Esophagus squamous epithelium (tissue), 5 donors: ENCODE measurements at regions not wholly inside any gene's neighbourhood (a gene's known extent, or its start where the extent isn't known, plus 50 kb on each side); places are given as distances from the start of the nearest gene placed in this dataset.

Experiments used
- DNase-seq: peaks from one replicate; lab custom pipeline; 2025; lab: John Stamatoyannopoulos, UW
- H3K27ac ChIP-seq, 4 donors: fragments of 200-600 bp; sonication (generic); one replicate each; pipeline ENCODE4 v1.5.1; 2016 to 2019; ENCODE audit warnings: mild to moderate bottlenecking in 1 of 4
- H3K27me3 ChIP-seq, 4 donors: fragments of 200-600 bp; sonication (generic); 1 replicate in 3 of 4; 2 replicates in 1 of 4; pipeline versions ENCODE4 v1.5.1 to v1.6.0; 2017 to 2021; ENCODE audit warnings: antibody characterized with exemption in 1 of 4
- H3K36me3 ChIP-seq, 3 donors: fragments of 200-600 bp; sonication (generic); one replicate each; pipeline ENCODE4 v1.5.1; 2016 to 2019
- H3K4me1 ChIP-seq, 3 donors: fragments of 200-600 bp; sonication (generic); one replicate each; pipeline ENCODE4 v1.5.1; 2017 to 2019
- H3K4me3 ChIP-seq, 4 donors: fragments of 200-600 bp; sonication (generic); 1 replicate in 3 of 4; 2 replicates in 1 of 4; pipeline ENCODE4 v1.5.1; 2016 to 2019; ENCODE audit warnings: mild to moderate bottlenecking in 2 of 4, moderate library complexity in 1 of 4
- H3K9me3 ChIP-seq, 3 donors: fragments of 200-600 bp; sonication (generic); one replicate each; pipeline ENCODE4 v1.5.1; 2016 to 2019
- POLR2A ChIP-seq, 4 donors: fragments of 450-650 bp; IDR thresholded peaks; one replicate each; pipeline ENCODE4 v1.6.1; 2017; ENCODE audit warnings: antibody characterized with exemption in 4 of 4, mild to moderate bottlenecking in 4 of 4, moderate library complexity in 3 of 4
- WGBS, 2 donors: methylation state at CpG; one replicate each; pipeline ENCODE4 v1.1.5; 2018; 5-methylcytosine and 5-hydroxymethylcytosine counted together
- intact Hi-C: fragments of 100-400 bp; cut with DNase I; formaldehyde crosslinking; loops from one replicate; pipeline ENCODE4 v1.15.0; 2022
- TF ChIP-seq, protein P1 (sequence below), 6 experiments: fragments of 450-650 bp in 4 of 6; fragments of 200-600 bp in 2 of 6; sonication (generic) in 2 of 6; IDR thresholded peaks; one replicate each; pipeline ENCODE4 v1.5.1; 2016 to 2019; ENCODE audit warnings: antibody characterized with exemption in 6 of 6, mild to moderate bottlenecking in 4 of 6, moderate library complexity in 4 of 6
- donor health status: DM: yes; HTN: yes; CAD: no.

DNA sequence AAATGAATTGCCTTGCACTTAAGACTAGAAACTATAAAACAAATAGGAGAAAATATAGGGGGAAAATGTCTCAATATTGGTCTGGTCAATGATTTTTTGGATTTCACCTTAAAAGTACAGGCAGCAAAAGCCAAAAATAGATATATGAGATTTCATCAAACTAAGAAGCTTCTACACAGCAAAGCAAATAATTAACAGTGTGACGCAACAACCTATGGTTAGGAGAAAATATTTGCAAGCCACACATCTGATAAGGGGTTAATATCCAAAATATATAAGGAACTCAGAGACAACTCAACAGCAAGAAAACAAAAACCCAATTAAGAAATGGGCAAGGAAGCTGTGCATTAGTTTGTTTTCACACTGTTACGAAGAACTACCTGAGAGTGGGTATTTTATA is 89.1 kb downstream of the MAIP1 start:
- WGBS, 2 donors: 91 to 96% methylated on average over 2 of the region's 2 CpGs
- TF ChIP-seq POLR2A (IDR thresholded peaks at IDR 0.05): no peak
- TF ChIP-seq, protein P1, sequence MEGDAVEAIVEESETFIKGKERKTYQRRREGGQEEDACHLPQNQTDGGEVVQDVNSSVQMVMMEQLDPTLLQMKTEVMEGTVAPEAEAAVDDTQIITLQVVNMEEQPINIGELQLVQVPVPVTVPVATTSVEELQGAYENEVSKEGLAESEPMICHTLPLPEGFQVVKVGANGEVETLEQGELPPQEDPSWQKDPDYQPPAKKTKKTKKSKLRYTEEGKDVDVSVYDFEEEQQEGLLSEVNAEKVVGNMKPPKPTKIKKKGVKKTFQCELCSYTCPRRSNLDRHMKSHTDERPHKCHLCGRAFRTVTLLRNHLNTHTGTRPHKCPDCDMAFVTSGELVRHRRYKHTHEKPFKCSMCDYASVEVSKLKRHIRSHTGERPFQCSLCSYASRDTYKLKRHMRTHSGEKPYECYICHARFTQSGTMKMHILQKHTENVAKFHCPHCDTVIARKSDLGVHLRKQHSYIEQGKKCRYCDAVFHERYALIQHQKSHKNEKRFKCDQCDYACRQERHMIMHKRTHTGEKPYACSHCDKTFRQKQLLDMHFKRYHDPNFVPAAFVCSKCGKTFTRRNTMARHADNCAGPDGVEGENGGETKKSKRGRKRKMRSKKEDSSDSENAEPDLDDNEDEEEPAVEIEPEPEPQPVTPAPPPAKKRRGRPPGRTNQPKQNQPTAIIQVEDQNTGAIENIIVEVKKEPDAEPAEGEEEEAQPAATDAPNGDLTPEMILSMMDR (IDR thresholded peaks at IDR 0.05): no peak
- Histone ChIP-seq H3K4me3 (no peak overlapping the region), H3K27me3 (no peaks in the 10 kb centered on the region), H3K36me3 (no peaks in the 10 kb centered on the region), H3K27ac (no peak overlapping the region), H3K4me1 (peaks cover 0 to 5% (median 0%) of the 10 kb centered on the region in 3 donors), H3K9me3 (peaks cover 0 to 11% (median 10%) of the 10 kb centered on the region in 3 donors)
- DNase-seq: no peak
- intact Hi-C loops: no loop called here

DNA sequence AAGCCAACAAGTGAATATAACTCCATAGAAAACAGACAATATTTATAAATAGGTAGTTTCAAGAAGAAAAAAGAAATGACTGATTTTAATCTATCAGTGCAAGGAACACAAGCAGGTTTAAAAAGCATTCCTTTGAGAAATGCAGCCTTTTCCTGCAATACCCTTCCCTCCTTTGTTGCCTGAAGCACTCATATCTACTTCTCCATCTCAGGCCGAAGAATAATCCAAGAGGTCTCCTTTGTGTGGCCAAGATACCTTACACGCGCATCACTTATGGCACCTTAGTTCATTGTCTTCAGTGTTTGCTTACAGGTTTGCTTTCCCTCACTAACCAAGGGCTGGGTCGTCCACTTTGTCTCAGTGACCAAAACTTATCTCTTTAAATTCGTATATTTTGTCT is 93.0 kb downstream of the MAIP1 start:
- DNase-seq: no peak
- no peak for TF ChIP-seq POLR2A (IDR thresholded peaks at IDR 0.05)
- TF ChIP-seq, protein P1 (IDR thresholded peaks at IDR 0.05): no peak
- Histone ChIP-seq H3K9me3 (peaks cover 0 to 11% (median 10%) of the 10 kb centered on the region in 3 donors), H3K27ac (no peak overlapping the region), H3K36me3 (no peaks in the 10 kb centered on the region), H3K27me3 (no peaks in the 10 kb centered on the region), H3K4me3 (no peak overlapping the region), H3K4me1 (no peaks in the 10 kb centered on the region)
- intact Hi-C loops: no loop called here
- 78 to 82% methylated on average over 5 of the region's 5 CpGs for WGBS, 2 donors

DNA sequence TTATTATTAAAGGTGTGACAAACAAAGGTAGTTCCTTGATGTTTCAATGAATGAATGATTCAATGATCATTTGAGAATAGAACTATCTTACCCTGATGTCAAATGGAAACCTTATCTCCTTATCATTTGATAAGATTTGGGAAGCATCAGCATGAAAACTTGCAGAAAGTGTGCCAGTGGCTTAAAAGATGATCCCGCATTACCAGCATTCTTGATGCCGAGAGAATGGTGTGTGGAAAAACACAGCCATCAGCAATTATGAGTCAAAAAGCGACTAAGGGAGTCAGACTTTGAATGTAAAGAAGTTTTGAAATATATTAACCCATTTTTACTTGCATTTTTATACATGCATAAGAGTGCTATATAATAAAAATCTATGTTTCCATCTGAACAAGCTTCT is 93.7 kb downstream of the MAIP1 start:
- no peak for DNase-seq
- Histone ChIP-seq H3K9me3 (peaks cover 0 to 11% (median 10%) of the 10 kb centered on the region in 3 donors), H3K4me1 (no peaks in the 10 kb centered on the region), H3K36me3 (no peaks in the 10 kb centered on the region), H3K4me3 (no peak overlapping the region), H3K27me3 (no peaks in the 10 kb centered on the region), H3K27ac (no peak overlapping the region)
- 71 to 93% methylated on average over 3 of the region's 3 CpGs for WGBS, 2 donors
- no peak for TF ChIP-seq POLR2A (IDR thresholded peaks at IDR 0.05)
- TF ChIP-seq, protein P1 (IDR thresholded peaks at IDR 0.05): no peak
- intact Hi-C loops: no loop called here

DNA sequence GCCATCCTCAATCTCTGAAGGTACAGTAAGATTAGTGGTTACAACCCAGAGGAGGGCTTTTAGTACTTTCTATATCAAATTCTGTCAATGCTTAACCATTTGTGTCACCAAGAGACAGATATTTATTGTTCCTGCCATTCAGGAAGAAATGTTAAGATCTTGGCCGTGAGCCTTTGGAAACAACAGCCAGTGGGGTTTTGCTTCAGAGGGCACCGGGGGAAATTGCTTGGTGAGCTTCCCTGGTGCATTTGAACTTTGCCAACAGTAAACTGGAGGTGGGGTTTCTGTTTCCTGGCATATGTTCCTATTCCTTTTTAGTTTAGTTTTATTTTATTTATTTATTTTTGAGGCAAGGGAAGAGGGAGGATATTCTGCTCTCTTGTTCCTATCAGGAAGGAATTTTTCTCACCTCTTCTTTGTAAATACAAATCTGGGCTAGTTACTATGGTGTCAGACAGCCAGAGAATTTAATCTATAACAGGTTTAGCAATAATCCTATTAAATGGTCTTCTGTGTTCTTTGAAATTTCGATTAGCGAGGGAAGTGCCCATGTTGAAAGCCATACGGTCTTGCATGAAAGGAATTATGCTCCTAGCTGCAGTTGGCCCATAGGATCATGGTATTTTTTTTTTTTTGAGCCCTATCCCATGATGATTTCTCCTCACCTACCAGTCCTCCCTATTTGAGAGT is 95.7 kb downstream of the MAIP1 start:
- Histone ChIP-seq H3K4me3 (no peak overlapping the region), H3K4me1 (no peaks in the 10 kb centered on the region), H3K36me3 (no peaks in the 10 kb centered on the region), H3K27me3 (peaks cover 0 to 7% (median 0%) of the 10 kb centered on the region in 4 donors), H3K27ac (no peak overlapping the region), H3K9me3 (peaks cover 0 to under 1% (median under 1%) of the 10 kb centered on the region in 3 donors)
- intact Hi-C loops: no loop called here
- WGBS, 2 donors: 66 to 69% methylated on average over 5 of the region's 5 CpGs
- DNase-seq: no peak
- TF ChIP-seq, protein P1 (IDR thresholded peaks at IDR 0.05): no peak
- no peak for TF ChIP-seq POLR2A (IDR thresholded peaks at IDR 0.05)

DNA sequence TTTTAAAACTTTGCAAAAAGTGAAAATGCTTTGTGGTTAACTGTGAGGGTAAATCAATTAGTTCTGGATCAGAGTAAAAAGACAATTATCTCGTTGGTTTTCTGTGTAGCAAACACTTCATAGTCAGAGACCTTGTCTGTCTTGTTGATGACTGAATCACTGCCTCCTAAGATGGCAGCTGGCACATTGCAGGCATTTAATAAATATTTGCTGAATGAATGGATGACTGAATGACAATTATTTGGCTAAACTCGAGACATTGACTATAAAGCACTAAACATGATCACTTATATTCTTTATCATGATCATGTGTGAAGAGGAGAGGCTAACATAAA is 96.2 kb downstream of the MAIP1 start:
- no peaks in the 10 kb centered on the region for H3K9me3 ChIP-seq
- 41 to 56% methylated on average over 2 of the region's 2 CpGs for WGBS, 2 donors
- no peaks in the 10 kb centered on the region for H3K4me1 ChIP-seq
- TF ChIP-seq POLR2A (IDR thresholded peaks at IDR 0.05): no peak
- TF ChIP-seq, protein P1 (IDR thresholded peaks at IDR 0.05): no peak
- intact Hi-C loops: no loop called here
- peaks cover 0 to 7% (median 0%) of the 10 kb centered on the region in 4 donors for H3K27me3 ChIP-seq
- no peak for DNase-seq
- H3K27ac ChIP-seq: no peak overlapping the region
- H3K4me3 ChIP-seq: no peak overlapping the region
- H3K36me3 ChIP-seq: no peaks in the 10 kb centered on the region
